ENCODE measurements at regions not wholly inside any gene's neighbourhood (a gene's known extent, or its start where the extent isn't known, plus 50 kb on each side); places are given as distances from the start of the nearest gene placed in this dataset.
A peak's percentile ranks its signal among the peaks of the same experiment; 100 is the strongest.

DNA sequence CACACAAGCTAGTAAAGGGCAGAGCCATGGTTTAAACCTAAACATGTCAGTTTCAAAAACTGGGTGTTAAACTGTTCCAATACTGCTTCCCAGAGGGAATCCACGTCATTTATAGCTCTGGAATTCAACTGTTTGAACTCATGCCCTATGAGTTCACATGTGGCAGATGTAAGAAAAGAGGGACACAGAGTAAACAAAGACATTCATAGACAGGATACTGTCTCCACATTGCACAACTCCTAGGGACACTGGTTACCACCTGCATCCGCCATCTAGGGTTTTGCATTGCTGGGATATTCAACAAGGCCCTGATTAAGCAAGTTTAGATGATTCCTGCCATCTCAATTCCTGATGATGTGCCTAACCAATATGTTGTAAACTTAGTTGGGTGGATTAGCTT lies 134.1 kb upstream of the COL8A1 start:
- H2AFZ ChIP-seq (ENCODE audit: low read length), result no peak overlapping the region
- no peak for DNase-seq (ENCODE audit: insufficient read length, low spot score, missing footprints)
- H3K4me1 ChIP-seq (ENCODE audit: insufficient read depth, low read length), result peaks cover 69% of the 10 kb centered on the region
- H3K4me2 ChIP-seq (ENCODE audit: insufficient read depth, low read length), result no peak overlapping the region
- TF ChIP-seq, protein P1, sequence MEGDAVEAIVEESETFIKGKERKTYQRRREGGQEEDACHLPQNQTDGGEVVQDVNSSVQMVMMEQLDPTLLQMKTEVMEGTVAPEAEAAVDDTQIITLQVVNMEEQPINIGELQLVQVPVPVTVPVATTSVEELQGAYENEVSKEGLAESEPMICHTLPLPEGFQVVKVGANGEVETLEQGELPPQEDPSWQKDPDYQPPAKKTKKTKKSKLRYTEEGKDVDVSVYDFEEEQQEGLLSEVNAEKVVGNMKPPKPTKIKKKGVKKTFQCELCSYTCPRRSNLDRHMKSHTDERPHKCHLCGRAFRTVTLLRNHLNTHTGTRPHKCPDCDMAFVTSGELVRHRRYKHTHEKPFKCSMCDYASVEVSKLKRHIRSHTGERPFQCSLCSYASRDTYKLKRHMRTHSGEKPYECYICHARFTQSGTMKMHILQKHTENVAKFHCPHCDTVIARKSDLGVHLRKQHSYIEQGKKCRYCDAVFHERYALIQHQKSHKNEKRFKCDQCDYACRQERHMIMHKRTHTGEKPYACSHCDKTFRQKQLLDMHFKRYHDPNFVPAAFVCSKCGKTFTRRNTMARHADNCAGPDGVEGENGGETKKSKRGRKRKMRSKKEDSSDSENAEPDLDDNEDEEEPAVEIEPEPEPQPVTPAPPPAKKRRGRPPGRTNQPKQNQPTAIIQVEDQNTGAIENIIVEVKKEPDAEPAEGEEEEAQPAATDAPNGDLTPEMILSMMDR (IDR thresholded peaks at IDR 0.05; ENCODE audit: extremely low read depth, low read depth, low read length), result no peak
- no peaks in the 10 kb centered on the region for H4K20me1 ChIP-seq (ENCODE audit: insufficient read depth, low read length)
- no peaks in the 10 kb centered on the region for H3K79me2 ChIP-seq (ENCODE audit: insufficient read depth, low read length)
- H3K4me3 ChIP-seq (ENCODE audit: insufficient read depth, low read length), result no peak overlapping the region
- H3K9me3 ChIP-seq (ENCODE audit: low read depth, low read length), result no peaks in the 10 kb centered on the region
- H3K27ac ChIP-seq (ENCODE audit: low read depth, low read length), result peak overlapping the region; percentile 92
- no peaks in the 10 kb centered on the region for H3K36me3 ChIP-seq (ENCODE audit: insufficient read depth, low read length)
- no peaks in the 10 kb centered on the region for H3K27me3 ChIP-seq (ENCODE audit: insufficient read depth, low read length)

DNA sequence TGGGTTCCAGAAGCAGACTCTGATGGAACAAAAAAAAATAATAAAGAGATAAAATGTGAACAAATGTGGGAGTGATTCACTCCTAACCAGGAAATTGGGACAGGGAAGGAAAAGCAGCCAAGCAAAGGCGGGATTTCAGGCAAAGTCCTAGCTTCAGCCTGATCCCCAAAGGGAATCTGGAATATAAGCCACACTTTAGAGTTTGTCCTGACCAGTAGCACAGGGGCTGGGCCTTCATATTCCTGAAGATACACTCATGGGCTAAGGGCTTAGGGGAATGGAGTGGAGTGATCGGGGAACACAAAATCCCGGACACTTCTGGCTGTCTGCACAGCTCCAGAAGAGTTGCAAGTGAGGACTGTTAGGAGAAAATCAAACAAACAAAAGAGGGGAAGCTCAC lies 135.0 kb upstream of the COL8A1 start:
- TF ChIP-seq, protein P1 (IDR thresholded peaks at IDR 0.05; ENCODE audit: extremely low read depth, low read depth, low read length), result no peak
- Histone ChIP-seq H3K4me2 (ENCODE audit: insufficient read depth, low read length) (peak overlapping the region; percentile 40), H2AFZ (ENCODE audit: low read length) (peak overlapping the region; percentile 86), H3K9me3 (ENCODE audit: low read depth, low read length) (no peaks in the 10 kb centered on the region), H3K27me3 (ENCODE audit: insufficient read depth, low read length) (no peaks in the 10 kb centered on the region), H3K36me3 (ENCODE audit: insufficient read depth, low read length) (no peaks in the 10 kb centered on the region), H3K79me2 (ENCODE audit: insufficient read depth, low read length) (no peaks in the 10 kb centered on the region), H3K4me3 (ENCODE audit: insufficient read depth, low read length) (no peak overlapping the region), H3K4me1 (ENCODE audit: insufficient read depth, low read length) (peaks cover 67% of the 10 kb centered on the region), H4K20me1 (ENCODE audit: insufficient read depth, low read length) (no peaks in the 10 kb centered on the region), H3K27ac (ENCODE audit: low read depth, low read length) (peak overlapping the region; percentile 92)
- peak; percentile 44 for DNase-seq (ENCODE audit: insufficient read length, low spot score, missing footprints)

DNA sequence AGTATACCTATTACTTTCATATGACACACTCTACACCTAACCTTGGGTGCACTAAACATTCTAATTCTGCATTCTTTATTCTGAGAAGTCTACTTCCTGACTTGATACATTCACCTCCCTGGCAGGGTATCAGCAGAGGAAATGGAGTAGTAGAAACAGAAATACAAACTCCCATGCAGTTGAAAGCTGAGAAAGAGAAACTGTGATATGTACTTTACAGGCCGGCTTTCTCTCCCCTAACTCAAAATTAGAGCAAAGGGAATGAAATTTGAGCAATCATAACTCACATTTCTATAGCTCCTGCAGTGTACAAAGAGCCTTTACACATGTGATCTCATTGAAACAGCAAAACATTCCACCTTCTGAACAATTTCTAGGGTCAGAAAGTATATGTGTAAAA lies 135.5 kb upstream of the COL8A1 start:
- Histone ChIP-seq H4K20me1 (ENCODE audit: insufficient read depth, low read length) (no peaks in the 10 kb centered on the region), H3K4me3 (ENCODE audit: insufficient read depth, low read length) (no peak overlapping the region), H3K4me1 (ENCODE audit: insufficient read depth, low read length) (peaks cover 63% of the 10 kb centered on the region), H3K27me3 (ENCODE audit: insufficient read depth, low read length) (no peaks in the 10 kb centered on the region), H3K4me2 (ENCODE audit: insufficient read depth, low read length) (peak overlapping the region; percentile 14), H2AFZ (ENCODE audit: low read length) (peak overlapping the region; percentile 86), H3K27ac (ENCODE audit: low read depth, low read length) (peak overlapping the region; percentile 92), H3K36me3 (ENCODE audit: insufficient read depth, low read length) (no peaks in the 10 kb centered on the region), H3K79me2 (ENCODE audit: insufficient read depth, low read length) (no peaks in the 10 kb centered on the region), H3K9me3 (ENCODE audit: low read depth, low read length) (no peaks in the 10 kb centered on the region)
- no peak for DNase-seq (ENCODE audit: insufficient read length, low spot score, missing footprints)
- TF ChIP-seq, protein P1 (IDR thresholded peaks at IDR 0.05; ENCODE audit: extremely low read depth, low read depth, low read length), result no peak

DNA sequence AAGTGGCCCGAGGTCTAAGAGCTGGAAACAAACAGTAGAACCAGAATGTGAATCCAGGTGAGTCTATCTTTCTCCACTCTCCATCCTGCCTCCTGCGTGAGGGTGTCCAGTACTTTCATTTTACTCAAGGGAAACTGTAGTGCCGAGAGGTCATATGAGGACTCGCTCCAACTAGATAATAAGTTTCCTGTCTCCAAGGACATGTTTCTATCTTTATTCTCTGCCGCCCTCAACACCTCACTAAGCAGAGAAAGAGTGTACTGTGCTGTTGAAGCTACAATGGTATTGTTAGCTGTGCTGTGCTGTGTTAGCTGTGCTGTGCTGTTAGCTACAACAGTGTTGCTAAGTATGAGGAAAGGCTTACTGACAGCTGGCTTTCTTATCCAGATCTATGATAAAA lies 137.9 kb upstream of the COL8A1 start:
- no peaks in the 10 kb centered on the region for H3K36me3 ChIP-seq (ENCODE audit: insufficient read depth, low read length)
- no peaks in the 10 kb centered on the region for H3K27me3 ChIP-seq (ENCODE audit: insufficient read depth, low read length)
- no peaks in the 10 kb centered on the region for H3K79me2 ChIP-seq (ENCODE audit: insufficient read depth, low read length)
- peaks cover 56% of the 10 kb centered on the region for H3K4me1 ChIP-seq (ENCODE audit: insufficient read depth, low read length)
- TF ChIP-seq, protein P1 (IDR thresholded peaks at IDR 0.05; ENCODE audit: extremely low read depth, low read depth, low read length), result no peak
- no peaks in the 10 kb centered on the region for H4K20me1 ChIP-seq (ENCODE audit: insufficient read depth, low read length)
- H2AFZ ChIP-seq (ENCODE audit: low read length), result peak overlapping the region; percentile 75
- H3K9me3 ChIP-seq (ENCODE audit: low read depth, low read length), result no peaks in the 10 kb centered on the region
- DNase-seq (ENCODE audit: insufficient read length, low spot score, missing footprints), result no peak
- H3K4me2 ChIP-seq (ENCODE audit: insufficient read depth, low read length), result peak overlapping the region; percentile 51
- peak overlapping the region; percentile 31 for H3K4me3 ChIP-seq (ENCODE audit: insufficient read depth, low read length)
- H3K27ac ChIP-seq (ENCODE audit: low read depth, low read length), result peak overlapping the region; percentile 4

Data from osteoblast (primary cell).